Hippocampal formation (tissue), 2 donors: ENCODE measurements at regions not wholly inside any gene's neighbourhood (a gene's known extent, or its start where the extent isn't known, plus 50 kb on each side); places are given as distances from the start of the nearest gene placed in this dataset.

Source experiments
- DNase-seq, 2 donors: peaks; one replicate each; lab custom pipeline; 2025; lab: John Stamatoyannopoulos, UW

GRCh38 chr12:88996200-88996788 lies 356.0 kb downstream of the DUSP6 start:
- DNase-seq, result no peak

GRCh38 chr12:88994971-88995370 lies 357.3 kb downstream of the DUSP6 start:
- DNase-seq, result no peak

DNA sequence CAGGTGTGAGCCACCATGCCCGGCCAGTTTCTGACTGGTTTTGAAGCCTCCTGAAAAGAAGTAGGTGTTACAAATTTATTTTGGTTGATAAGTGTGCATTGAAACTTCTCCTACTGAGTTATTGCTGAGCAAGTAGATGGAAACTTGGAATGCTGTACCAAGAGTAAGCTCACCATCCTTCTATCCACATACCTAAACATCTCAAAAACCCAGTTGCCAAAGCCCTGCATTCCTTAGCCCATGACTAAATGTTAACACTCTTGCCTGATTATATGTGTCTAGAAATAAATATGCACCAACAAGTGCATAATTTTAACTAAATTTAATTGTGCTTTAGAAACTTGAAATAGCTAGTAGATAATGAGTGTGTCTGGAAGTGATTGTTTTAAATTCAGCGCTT lies 357.8 kb downstream of the DUSP6 start:
- DNase-seq, result no peak

DNA sequence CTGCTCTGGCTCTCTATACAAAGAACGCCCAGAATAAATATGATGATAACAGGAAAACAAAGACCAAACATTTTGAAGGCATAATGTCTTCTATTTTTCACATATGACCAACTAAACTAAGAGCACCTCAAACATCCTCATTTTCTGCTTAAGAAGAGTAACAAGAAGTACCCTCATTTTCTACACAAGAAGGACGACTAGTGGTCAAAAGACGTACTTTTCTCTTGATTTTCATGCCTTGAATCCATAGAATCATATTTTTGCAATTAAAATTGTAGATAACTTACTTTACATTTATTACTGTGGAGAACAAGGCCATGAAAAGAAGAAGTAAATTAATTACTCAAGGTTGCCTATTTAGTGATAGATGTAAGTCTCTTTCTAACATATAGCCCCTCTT lies 358.6 kb downstream of the DUSP6 start:
- peak in 1 of 2 donors; percentile 65 for DNase-seq

DNA sequence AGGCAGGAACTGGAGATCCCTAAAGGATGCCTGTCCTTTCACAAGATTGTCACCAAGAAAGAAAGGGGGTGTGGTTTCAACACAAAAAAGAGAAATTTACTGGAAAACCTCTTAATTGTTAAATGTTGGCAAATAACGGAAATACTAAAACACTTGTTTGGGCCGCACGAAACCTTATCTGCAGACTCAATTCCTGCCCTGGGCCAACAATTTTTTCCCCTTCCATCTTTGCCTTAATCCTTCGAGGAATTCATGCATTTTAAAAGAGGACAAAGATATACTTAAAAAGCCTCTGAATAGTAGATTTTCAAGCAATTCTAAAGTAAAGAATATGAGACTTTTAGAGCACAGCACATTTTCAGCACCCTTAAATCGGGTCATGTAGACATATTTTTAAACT lies 366.2 kb downstream of the DUSP6 start:
- DNase-seq, result no peak

- DNase-seq, result no peak
Observed at GRCh38 chr12:88985631-88986030, 366.7 kb downstream of the DUSP6 start.

DNA sequence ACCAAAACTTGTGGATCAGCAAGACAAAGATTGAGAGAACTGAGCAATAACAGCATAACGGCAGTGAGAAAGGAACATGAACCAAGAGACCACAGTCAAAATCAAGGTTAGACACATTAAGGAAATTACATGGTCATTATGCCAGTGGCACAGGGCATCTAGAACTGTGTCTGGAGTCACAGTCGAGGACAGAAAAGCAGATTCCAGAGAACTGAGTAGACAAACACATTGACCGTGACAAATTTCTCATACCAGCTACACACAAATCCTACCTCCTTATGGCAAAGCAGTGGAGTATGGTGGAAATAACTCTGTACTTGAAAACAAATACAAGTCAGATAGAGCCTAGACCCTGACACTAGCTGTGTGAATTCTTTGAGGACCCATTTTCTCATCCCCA lies 367.3 kb downstream of the DUSP6 start:
- DNase-seq, result no peak

DNA sequence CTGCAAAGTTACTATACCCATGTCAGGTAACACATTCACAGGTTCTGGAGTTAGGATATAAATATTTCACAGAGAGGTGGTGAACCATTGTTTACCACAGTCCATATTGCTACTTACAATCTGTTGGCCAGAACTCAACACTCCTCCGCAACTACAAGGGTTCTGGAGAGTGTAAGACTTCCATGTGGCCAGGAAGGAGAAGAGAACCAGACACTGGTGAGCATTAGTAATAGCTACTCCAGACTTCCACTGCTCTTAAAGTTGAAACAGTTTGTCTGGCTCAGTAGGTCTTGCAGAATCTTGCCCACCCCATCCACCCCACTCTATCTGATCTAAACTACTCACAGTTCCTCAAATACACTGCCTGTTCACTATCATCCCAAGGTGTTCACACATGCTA lies 369.6 kb downstream of the DUSP6 start:
- DNase-seq, result no peak

DNA sequence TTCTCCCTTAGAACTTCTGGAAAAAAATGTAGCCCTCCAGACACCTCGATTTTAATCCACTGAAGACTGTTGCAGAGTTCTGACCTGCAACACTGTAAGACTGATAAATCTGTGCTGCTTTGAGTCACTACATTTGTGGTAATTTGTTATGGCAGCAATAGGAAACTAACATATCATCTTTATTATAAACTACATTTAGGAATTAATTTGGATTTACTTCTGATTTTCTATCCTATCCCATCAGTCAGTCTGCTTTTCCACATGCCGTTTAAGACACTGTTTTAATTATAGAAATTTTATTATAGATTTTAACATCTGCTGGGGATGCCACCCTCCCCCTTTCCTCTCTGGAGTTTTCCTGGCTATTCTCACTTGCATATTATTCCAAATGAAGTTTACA lies 375.2 kb downstream of the DUSP6 start:
- DNase-seq, result no peak

GRCh38 chr12:88973998-88974397 lies 378.3 kb downstream of the DUSP6 start:
- DNase-seq, result no peak

DNA sequence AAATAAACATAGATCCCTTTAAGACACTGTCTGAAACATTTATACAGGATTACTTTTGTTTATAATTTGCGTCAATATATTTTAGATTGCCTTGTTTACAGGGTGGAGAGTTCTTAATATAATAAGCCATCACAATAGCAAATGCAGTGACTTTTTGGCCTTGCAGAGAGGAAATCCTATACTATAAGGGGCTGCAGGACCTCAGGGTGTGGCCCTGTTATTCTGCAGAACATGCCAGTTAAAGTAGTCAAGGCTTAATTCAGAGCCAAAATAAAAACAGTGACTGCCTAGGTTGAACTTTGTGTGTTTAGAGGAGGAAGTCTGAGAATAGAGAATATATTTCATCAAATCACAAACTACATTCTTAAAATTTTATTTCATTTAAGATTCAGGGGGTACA lies 381.6 kb downstream of the DUSP6 start:
- no peak for DNase-seq

GRCh38 chr12:88969127-88969526 lies 383.2 kb downstream of the DUSP6 start:
- no peak for DNase-seq

GRCh38 chr12:88960213-88960878 lies 380.1 kb upstream of the KITLG start:
- DNase-seq, result no peak

GRCh38 chr12:88958946-88959345 lies 378.7 kb upstream of the KITLG start:
- no peak for DNase-seq

- DNase-seq, result no peak
Observed at GRCh38 chr12:88958153-88958552, 377.9 kb upstream of the KITLG start.

- no peak for DNase-seq
Observed at GRCh38 chr12:88957358-88957757, 377.1 kb upstream of the KITLG start.

- no peak for DNase-seq
Observed at GRCh38 chr12:88955531-88955930, 375.3 kb upstream of the KITLG start.

GRCh38 chr12:88953029-88953586 lies 372.8 kb upstream of the KITLG start:
- DNase-seq, result no peak

DNA sequence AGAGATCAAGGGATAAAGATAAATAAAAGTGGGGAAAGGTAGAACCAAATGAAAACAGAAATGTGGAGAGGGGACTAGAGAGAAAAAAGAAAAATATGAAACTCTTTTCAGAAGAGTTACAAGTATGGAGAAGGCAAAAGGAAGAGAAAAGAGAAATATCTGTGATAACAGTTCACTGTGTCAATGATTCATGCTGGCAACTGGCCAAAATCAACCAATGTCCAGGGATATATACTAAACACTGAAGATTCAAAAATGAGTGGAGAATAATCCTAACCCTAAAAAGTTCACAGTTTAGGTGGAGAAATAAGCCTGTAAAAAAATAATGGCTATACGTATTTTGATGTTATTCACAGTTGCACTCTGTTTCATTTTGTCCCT lies 372.3 kb upstream of the KITLG start:
- no peak for DNase-seq

- DNase-seq, result no peak
Observed at GRCh38 chr12:88951860-88952561, 371.7 kb upstream of the KITLG start.

DNA sequence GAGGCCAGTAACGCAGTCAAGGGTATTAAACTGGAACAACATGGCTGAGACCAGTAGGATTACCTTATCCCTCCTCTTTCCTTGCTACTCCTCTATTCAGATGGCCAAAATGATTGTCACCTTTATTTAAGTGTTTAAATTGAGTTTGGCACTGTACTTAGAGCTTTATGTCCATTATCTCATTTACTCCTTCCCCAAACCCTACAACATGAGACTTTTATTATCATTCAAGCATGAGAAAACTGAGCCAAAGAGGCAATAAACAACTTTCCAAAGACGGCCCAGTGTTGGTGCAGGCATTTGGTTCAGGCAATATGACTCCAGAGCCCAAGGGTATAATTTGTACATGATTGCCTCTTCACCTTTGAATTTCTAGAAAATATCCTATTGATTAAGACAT lies 370.9 kb upstream of the KITLG start:
- no peak for DNase-seq

- DNase-seq, result no peak
Observed at GRCh38 chr12:88947486-88948043, 367.3 kb upstream of the KITLG start.
